WTC11 (cell line): ENCODE measurements at regions not wholly inside any gene's neighbourhood (a gene's known extent, or its start where the extent isn't known, plus 50 kb on each side); places are given as distances from the start of the nearest gene placed in this dataset.

Experiments used
- ATF1 ChIP-seq: sonication (generic); formaldehyde crosslinking; IDR thresholded peaks from 2 replicates; pipeline ENCODE4 v1.8.1; 2023; ENCODE audit warnings: mild to moderate bottlenecking, moderate library complexity, missing genetic modification reagents
- CREB1 ChIP-seq: sonication (generic); formaldehyde crosslinking; IDR thresholded peaks from 2 replicates; pipeline ENCODE4 v1.8.0; 2023; ENCODE audit warnings: mild to moderate bottlenecking, missing genetic modification reagents
- ESRRA ChIP-seq: sonication (generic); formaldehyde crosslinking; IDR thresholded peaks from 2 replicates; pipeline ENCODE4 v1.8.1; 2022; ENCODE audit warnings: mild to moderate bottlenecking, missing genetic modification reagents, borderline replicate concordance
- JUN ChIP-seq: sonication (generic); formaldehyde crosslinking; IDR thresholded peaks from 2 replicates; pipeline ENCODE4 v1.8.0; 2023; ENCODE audit warnings: mild to moderate bottlenecking, missing genetic modification reagents
- TP53 ChIP-seq: sonication (generic); formaldehyde crosslinking; IDR thresholded peaks from 2 replicates; pipeline ENCODE4 v1.8.1; 2023; ENCODE audit warnings: mild to moderate bottlenecking, missing genetic modification reagents
- ZNF138 ChIP-seq: sonication (generic); formaldehyde crosslinking; conservative IDR thresholded peaks from 2 replicates; pipeline ENCODE4 v1.8.1; 2022; ENCODE audit warnings: mild to moderate bottlenecking, moderate library complexity, missing genetic modification reagents
- ZNF219 ChIP-seq: sonication (generic); formaldehyde crosslinking; IDR thresholded peaks from 2 replicates; pipeline ENCODE4 v1.8.0; 2023; ENCODE audit warnings: missing genetic modification reagents, mild to moderate bottlenecking, borderline replicate concordance
- TF ChIP-seq, protein P1 (sequence below): fragments of 200-600 bp; IDR thresholded peaks from 2 replicates; pipeline ENCODE4 v1.8.0; 2022; ENCODE audit warnings: antibody characterized with exemption
- TF ChIP-seq, protein P2 (sequence below): sonication (generic); formaldehyde crosslinking; IDR thresholded peaks from 2 replicates; pipeline ENCODE4 v1.8.1; 2022; ENCODE audit warnings: low read depth, mild to moderate bottlenecking, moderate library complexity, missing genetic modification reagents, borderline replicate concordance
- TF ChIP-seq, protein P3 (sequence below): sonication (generic); formaldehyde crosslinking; IDR thresholded peaks from 2 replicates; pipeline ENCODE4 v1.8.1; 2023; ENCODE audit warnings: mild to moderate bottlenecking, missing genetic modification reagents, moderate library complexity
- TF ChIP-seq, protein P4 (sequence below): fragments of 250-450 bp; sonication (Bioruptor Pico); IDR thresholded peaks from 2 replicates; pipeline ENCODE4 v1.9.0; 2021; ENCODE audit warnings: moderate library complexity, mild to moderate bottlenecking, inconsistent platforms, borderline replicate concordance
- TF ChIP-seq, protein P5 (sequence below): sonication (generic); formaldehyde crosslinking; IDR thresholded peaks from 2 replicates; pipeline ENCODE4 v1.8.1; 2023; ENCODE audit warnings: mild to moderate bottlenecking, moderate library complexity, missing genetic modification reagents
- TF ChIP-seq, protein P6 (sequence below): sonication (generic); formaldehyde crosslinking; conservative IDR thresholded peaks from 2 replicates; pipeline ENCODE4 v1.8.1; 2022; ENCODE audit warnings: mild to moderate bottlenecking, missing genetic modification reagents
- TF ChIP-seq, protein P7 (sequence below): sonication (generic); formaldehyde crosslinking; IDR thresholded peaks from 2 replicates; pipeline ENCODE4 v1.8.0; 2023; ENCODE audit warnings: mild to moderate bottlenecking, missing genetic modification reagents

DNA sequence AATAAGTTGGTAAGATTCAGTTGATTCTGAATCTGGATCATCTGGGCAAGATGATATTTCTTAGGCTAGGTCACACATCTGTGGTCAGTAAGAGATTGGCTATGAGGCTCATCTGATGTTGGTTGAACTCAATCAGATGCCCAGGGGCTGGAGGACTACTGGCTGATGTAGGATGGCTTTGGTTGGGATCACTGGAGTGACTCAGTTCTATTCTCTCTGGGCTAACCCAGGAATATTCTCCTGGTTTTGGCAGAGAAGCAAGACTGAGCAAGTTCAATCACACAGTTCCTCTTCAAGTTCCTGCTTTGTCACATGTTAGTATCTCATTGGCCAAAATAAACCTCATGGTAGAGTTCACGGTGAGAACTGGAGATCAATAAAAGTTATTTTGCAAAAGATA, 902.3 kb upstream of the SLIT2 start:
- TF ChIP-seq, protein P1, sequence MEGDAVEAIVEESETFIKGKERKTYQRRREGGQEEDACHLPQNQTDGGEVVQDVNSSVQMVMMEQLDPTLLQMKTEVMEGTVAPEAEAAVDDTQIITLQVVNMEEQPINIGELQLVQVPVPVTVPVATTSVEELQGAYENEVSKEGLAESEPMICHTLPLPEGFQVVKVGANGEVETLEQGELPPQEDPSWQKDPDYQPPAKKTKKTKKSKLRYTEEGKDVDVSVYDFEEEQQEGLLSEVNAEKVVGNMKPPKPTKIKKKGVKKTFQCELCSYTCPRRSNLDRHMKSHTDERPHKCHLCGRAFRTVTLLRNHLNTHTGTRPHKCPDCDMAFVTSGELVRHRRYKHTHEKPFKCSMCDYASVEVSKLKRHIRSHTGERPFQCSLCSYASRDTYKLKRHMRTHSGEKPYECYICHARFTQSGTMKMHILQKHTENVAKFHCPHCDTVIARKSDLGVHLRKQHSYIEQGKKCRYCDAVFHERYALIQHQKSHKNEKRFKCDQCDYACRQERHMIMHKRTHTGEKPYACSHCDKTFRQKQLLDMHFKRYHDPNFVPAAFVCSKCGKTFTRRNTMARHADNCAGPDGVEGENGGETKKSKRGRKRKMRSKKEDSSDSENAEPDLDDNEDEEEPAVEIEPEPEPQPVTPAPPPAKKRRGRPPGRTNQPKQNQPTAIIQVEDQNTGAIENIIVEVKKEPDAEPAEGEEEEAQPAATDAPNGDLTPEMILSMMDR = no peak
- TF ChIP-seq TP53 (CRISPR knock-in tag) (no peak), ZNF219 (CRISPR knock-in tag) (no peak), ESRRA (CRISPR knock-in tag) (no peak), ATF1 (CRISPR knock-in tag) (no peak), CREB1 (CRISPR knock-in tag) (no peak), JUN (CRISPR knock-in tag) (no peak), ZNF138 (CRISPR knock-in tag) (no peak)
- TF ChIP-seq, protein P2, sequence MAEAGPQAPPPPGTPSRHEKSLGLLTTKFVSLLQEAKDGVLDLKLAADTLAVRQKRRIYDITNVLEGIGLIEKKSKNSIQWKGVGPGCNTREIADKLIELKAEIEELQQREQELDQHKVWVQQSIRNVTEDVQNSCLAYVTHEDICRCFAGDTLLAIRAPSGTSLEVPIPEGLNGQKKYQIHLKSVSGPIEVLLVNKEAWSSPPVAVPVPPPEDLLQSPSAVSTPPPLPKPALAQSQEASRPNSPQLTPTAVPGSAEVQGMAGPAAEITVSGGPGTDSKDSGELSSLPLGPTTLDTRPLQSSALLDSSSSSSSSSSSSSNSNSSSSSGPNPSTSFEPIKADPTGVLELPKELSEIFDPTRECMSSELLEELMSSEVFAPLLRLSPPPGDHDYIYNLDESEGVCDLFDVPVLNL (CRISPR knock-in tag) = no peak
- TF ChIP-seq, protein P3, sequence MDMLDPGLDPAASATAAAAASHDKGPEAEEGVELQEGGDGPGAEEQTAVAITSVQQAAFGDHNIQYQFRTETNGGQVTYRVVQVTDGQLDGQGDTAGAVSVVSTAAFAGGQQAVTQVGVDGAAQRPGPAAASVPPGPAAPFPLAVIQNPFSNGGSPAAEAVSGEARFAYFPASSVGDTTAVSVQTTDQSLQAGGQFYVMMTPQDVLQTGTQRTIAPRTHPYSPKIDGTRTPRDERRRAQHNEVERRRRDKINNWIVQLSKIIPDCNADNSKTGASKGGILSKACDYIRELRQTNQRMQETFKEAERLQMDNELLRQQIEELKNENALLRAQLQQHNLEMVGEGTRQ (CRISPR knock-in tag) = no peak
- TF ChIP-seq, protein P4, sequence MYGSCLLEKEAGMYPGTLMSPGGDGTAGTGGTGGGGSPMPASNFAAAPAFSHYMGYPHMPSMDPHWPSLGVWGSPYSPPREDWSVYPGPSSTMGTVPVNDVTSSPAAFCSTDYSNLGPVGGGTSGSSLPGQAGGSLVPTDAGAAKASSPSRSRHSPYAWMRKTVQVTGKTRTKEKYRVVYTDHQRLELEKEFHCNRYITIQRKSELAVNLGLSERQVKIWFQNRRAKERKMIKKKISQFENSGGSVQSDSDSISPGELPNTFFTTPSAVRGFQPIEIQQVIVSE (CRISPR knock-in tag) = no peak
- TF ChIP-seq, protein P5, sequence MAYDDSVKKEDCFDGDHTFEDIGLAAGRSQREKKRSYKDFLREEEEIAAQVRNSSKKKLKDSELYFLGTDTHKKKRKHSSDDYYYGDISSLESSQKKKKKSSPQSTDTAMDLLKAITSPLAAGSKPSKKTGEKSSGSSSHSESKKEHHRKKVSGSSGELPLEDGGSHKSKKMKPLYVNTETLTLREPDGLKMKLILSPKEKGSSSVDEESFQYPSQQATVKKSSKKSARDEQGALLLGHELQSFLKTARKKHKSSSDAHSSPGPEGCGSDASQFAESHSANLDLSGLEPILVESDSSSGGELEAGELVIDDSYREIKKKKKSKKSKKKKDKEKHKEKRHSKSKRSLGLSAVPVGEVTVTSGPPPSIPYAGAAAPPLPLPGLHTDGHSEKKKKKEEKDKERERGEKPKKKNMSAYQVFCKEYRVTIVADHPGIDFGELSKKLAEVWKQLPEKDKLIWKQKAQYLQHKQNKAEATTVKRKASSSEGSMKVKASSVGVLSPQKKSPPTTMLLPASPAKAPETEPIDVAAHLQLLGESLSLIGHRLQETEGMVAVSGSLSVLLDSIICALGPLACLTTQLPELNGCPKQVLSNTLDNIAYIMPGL (CRISPR knock-in tag) = no peak
- TF ChIP-seq, protein P6, sequence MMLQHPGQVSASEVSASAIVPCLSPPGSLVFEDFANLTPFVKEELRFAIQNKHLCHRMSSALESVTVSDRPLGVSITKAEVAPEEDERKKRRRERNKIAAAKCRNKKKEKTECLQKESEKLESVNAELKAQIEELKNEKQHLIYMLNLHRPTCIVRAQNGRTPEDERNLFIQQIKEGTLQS (CRISPR knock-in tag) = no peak
- TF ChIP-seq, protein P7, sequence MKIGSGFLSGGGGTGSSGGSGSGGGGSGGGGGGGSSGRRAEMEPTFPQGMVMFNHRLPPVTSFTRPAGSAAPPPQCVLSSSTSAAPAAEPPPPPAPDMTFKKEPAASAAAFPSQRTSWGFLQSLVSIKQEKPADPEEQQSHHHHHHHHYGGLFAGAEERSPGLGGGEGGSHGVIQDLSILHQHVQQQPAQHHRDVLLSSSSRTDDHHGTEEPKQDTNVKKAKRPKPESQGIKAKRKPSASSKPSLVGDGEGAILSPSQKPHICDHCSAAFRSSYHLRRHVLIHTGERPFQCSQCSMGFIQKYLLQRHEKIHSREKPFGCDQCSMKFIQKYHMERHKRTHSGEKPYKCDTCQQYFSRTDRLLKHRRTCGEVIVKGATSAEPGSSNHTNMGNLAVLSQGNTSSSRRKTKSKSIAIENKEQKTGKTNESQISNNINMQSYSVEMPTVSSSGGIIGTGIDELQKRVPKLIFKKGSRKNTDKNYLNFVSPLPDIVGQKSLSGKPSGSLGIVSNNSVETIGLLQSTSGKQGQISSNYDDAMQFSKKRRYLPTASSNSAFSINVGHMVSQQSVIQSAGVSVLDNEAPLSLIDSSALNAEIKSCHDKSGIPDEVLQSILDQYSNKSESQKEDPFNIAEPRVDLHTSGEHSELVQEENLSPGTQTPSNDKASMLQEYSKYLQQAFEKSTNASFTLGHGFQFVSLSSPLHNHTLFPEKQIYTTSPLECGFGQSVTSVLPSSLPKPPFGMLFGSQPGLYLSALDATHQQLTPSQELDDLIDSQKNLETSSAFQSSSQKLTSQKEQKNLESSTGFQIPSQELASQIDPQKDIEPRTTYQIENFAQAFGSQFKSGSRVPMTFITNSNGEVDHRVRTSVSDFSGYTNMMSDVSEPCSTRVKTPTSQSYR (CRISPR knock-in tag) = no peak
